ENCODE measurements at regions not wholly inside any gene's neighbourhood (a gene's known extent, or its start where the extent isn't known, plus 50 kb on each side); places are given as distances from the start of the nearest gene placed in this dataset.

GRCh38 chr2:63678551-63678950 is 89.8 kb downstream of the MDH1 start:
- TF ChIP-seq TCF3 (IDR thresholded peaks at IDR 0.05; ENCODE audit: borderline replicate concordance, insufficient read depth, low read depth, low read length), result no peak
- TF ChIP-seq CTCF (IDR thresholded peaks at IDR 0.05 in 2 of 3, conservative IDR thresholded peaks at IDR 0.05 in 1 of 3; ENCODE audit: control insufficient read depth in 2 of 3, extremely low read depth in 1 of 3, insufficient read depth in 1 of 3, low read depth in 3 of 3, low read length in 3 of 3), result no peak
- no peak for TF ChIP-seq SREBF2 (IDR thresholded peaks at IDR 0.05; ENCODE audit: low read length)
- TF ChIP-seq USF2 (IDR thresholded peaks at IDR 0.05; ENCODE audit: borderline replicate concordance, low read depth, low read length), result no peak
- no peak for TF ChIP-seq REST (IDR thresholded peaks at IDR 0.05; ENCODE audit: low read depth, low read length)
- no peak for TF ChIP-seq CREB1 (IDR thresholded peaks at IDR 0.05; ENCODE audit: low read depth)
- TF ChIP-seq YY1 (IDR thresholded peaks at IDR 0.05; ENCODE audit: low read depth, low read length), result no peak

Data from GM12878 (cell line).